ENCODE measurements at regions not wholly inside any gene's neighbourhood (a gene's known extent, or its start where the extent isn't known, plus 50 kb on each side); places are given as distances from the start of the nearest gene placed in this dataset.

GRCh38 chr15:57796146-57796545 is 89.6 kb downstream of the POLR2M start:
- Histone ChIP-seq H3K27ac (replicated peaks) (no peak overlapping the region), H3K27me3 (ENCODE audit: insufficient read depth, poor library complexity, severe bottlenecking) (no peaks in the 10 kb centered on the region), H3K4me3 (replicated peaks; ENCODE audit: insufficient read depth, low read length) (no peak overlapping the region)
- TF ChIP-seq CTCF (IDR thresholded peaks at IDR 0.05; ENCODE audit: insufficient read depth, low read length) = no peak
- TF ChIP-seq SPI1 (IDR thresholded peaks at IDR 0.05; ENCODE audit: borderline replicate concordance, low read depth) = no peak
- TF ChIP-seq POLR2AphosphoS5 (IDR thresholded peaks at IDR 0.05; ENCODE audit: low read depth) = no peak
- TF ChIP-seq REST (IDR thresholded peaks at IDR 0.05; ENCODE audit: insufficient replicate concordance, low read depth) = no peak
- no peak for TF ChIP-seq GABPA (IDR thresholded peaks at IDR 0.05; ENCODE audit: low read depth)
- DNase-seq (ENCODE audit: low read depth in 1 of 2, low spot score in 1 of 2) = no peak

GRCh38 chr15:57797110-57797509 is 90.6 kb downstream of the POLR2M start:
- Histone ChIP-seq H3K27ac (replicated peaks) (no peak overlapping the region), H3K27me3 (ENCODE audit: insufficient read depth, poor library complexity, severe bottlenecking) (no peaks in the 10 kb centered on the region), H3K4me3 (replicated peaks; ENCODE audit: insufficient read depth, low read length) (no peak overlapping the region)
- DNase-seq (ENCODE audit: low read depth in 1 of 2, low spot score in 1 of 2) = no peak
- TF ChIP-seq REST (IDR thresholded peaks at IDR 0.05; ENCODE audit: insufficient replicate concordance, low read depth) (no peak), GABPA (IDR thresholded peaks at IDR 0.05; ENCODE audit: low read depth) (no peak), SPI1 (IDR thresholded peaks at IDR 0.05; ENCODE audit: borderline replicate concordance, low read depth) (no peak), POLR2AphosphoS5 (IDR thresholded peaks at IDR 0.05; ENCODE audit: low read depth) (no peak), CTCF (IDR thresholded peaks at IDR 0.05; ENCODE audit: insufficient read depth, low read length) (no peak)

GRCh38 chr15:57797568-57798267 is 91.2 kb downstream of the POLR2M start:
- DNase-seq (ENCODE audit: low read depth in 1 of 2, low spot score in 1 of 2) = no peak
- Histone ChIP-seq H3K27me3 (ENCODE audit: insufficient read depth, poor library complexity, severe bottlenecking) (no peaks in the 10 kb centered on the region), H3K27ac (replicated peaks) (no peak overlapping the region), H3K4me3 (replicated peaks; ENCODE audit: insufficient read depth, low read length) (no peak overlapping the region)
- peak; percentile 24; the same call in 1 of the 2 replicates for TF ChIP-seq SPI1 (IDR thresholded peaks at IDR 0.05; ENCODE audit: borderline replicate concordance, low read depth)
- no peak for TF ChIP-seq GABPA (IDR thresholded peaks at IDR 0.05; ENCODE audit: low read depth)

- DNase-seq (ENCODE audit: low read depth in 1 of 2, low spot score in 1 of 2) = no peak
Observed at GRCh38 chr15:57806003-57806402, 99.5 kb downstream of the POLR2M start.

More at GRCh38 chr15:57806003-57806402, 99.5 kb downstream of the POLR2M start:
- TF ChIP-seq REST (IDR thresholded peaks at IDR 0.05; ENCODE audit: insufficient replicate concordance, low read depth) = no peak
- TF ChIP-seq SPI1 (IDR thresholded peaks at IDR 0.05; ENCODE audit: borderline replicate concordance, low read depth) = no peak
- no peak for TF ChIP-seq CTCF (IDR thresholded peaks at IDR 0.05; ENCODE audit: insufficient read depth, low read length)
- TF ChIP-seq POLR2AphosphoS5 (IDR thresholded peaks at IDR 0.05; ENCODE audit: low read depth) = no peak
- no peak for TF ChIP-seq GABPA (IDR thresholded peaks at IDR 0.05; ENCODE audit: low read depth)
- Histone ChIP-seq H3K27ac (replicated peaks) (no peak overlapping the region), H3K27me3 (ENCODE audit: insufficient read depth, poor library complexity, severe bottlenecking) (no peaks in the 10 kb centered on the region), H3K4me3 (replicated peaks; ENCODE audit: insufficient read depth, low read length) (no peak overlapping the region)
